Inflammatory macrophage treated with lipopolysaccharide for 1 hour (primary cell): ENCODE measurements at regions not wholly inside any gene's neighbourhood (a gene's known extent, or its start where the extent isn't known, plus 50 kb on each side); places are given as distances from the start of the nearest gene placed in this dataset.

Experiments
- DNase-seq, 2 donors: peaks; one replicate each; pipeline ENCODE4 v3.0.0-alpha.2; 2020 to 2022

DNA sequence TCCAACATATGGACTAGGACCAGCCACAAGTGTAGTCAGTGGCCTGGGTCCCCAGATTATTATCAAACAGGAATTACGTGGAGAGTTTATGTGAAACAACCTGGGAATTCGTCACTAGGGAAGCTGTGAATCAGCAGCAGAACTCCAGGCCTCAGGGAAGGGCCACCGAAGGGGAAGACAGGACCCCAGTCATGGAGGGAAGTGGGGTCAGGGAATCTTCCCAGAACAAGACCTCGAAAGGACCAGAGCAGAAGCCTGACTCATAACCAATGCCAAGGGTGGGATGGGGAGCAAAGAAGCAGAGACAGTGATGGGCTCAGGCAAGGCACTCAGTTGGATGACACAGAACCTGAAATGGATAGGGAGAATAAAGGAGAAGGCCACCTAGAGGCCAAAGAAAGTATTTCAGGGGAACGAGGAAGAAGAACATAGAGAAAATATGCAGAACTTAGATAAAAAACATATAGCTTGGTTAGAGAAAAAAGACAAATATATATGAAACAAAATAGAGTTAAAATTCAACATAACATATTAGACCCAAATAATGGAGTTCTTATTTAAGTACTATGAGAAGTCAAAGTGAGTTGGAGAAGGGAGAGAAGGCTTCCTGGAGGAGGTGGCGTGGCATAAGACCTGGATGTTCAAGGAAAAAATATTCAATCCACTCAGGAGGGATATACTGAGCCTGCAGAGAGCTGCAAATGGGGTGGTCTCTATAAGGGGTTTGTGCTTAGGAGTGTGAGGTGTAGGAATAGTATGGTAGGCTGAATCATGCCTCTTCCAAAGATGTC, 66.7 kb upstream of the CAST start:
- peak in 1 of 2 donors; percentile 58 for DNase-seq

- no peak for DNase-seq
Measured at GRCh38 chr5:96597438-96598020, 64.6 kb upstream of the CAST start.

DNA sequence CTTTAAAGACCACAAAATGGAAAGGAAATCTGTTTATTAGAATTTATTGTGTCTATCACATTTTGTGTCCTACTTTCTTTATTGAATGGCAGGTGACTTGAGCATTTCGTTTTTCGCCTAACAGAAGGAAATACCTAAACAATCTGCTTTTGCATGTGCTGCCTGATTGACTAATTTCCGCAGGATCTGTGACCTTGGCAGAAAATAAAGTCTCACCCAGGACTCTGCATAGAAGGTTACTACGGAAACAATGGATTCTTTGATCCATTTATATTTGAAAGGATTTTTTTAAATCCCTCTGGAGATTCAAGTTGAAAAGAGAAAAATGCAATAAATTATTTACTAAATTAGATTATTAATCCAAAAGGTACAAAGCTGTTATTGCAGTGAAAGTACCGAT, 61.0 kb upstream of the CAST start:
- DNase-seq: no peak

GRCh38 chr5:96601715-96602244, 60.4 kb upstream of the CAST start:
- peak; percentile 35 to 95 for DNase-seq

- no peak for DNase-seq
Measured at GRCh38 chr5:96602776-96603175, 59.4 kb upstream of the CAST start.

DNA sequence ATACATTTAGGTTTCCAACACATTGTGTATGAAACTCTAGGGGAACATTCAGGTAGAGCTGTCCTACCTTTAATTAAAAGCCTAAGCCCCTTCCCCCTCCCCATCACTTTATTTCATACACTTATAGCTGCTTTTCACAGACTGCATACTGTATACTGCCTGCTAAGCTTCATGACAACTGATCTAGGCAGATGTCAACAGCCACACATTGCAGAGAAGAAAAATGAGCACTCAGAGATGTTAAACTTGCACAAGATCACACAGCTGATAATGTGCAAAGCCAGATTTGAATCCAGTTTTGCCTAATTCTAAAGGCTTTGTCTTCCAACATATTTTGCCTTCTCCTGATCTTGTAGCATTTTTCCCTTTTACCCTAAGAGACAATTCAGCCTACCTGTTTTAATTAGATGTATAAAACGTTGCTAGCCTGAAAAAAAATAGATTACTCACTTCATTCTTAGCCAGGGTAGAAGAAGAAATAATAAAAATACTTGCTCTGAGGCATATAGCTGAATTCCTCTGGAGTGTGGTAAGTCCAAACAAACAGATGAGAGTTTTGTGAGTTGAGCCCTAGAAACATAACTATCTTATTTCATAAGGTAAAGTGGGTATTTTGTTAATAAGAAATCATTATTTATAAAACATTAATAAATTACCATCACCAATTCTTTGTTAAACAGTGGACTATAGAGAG, 56.9 kb upstream of the CAST start:
- DNase-seq: no peak

DNA sequence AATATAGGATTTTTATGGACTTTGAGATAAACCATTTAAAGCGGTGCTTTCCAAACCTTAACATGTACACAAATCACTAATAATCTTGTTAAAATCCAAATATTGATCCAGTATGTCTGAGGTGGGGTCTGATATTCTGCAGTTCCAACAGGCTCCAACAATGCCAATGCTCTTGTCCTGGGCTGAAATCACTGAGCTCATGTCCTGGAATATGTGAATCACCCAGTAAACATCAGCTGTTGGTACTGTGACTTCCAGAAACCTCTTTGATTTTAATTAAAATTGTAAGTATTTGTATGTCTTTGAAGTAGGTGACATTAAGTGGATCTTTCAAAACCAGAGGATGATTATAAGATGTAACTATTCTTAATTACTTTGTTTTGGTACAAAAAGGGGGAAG, 52.8 kb upstream of the CAST start:
- no peak for DNase-seq

GRCh38 chr5:96610747-96611146, 51.4 kb upstream of the CAST start:
- DNase-seq: no peak

DNA sequence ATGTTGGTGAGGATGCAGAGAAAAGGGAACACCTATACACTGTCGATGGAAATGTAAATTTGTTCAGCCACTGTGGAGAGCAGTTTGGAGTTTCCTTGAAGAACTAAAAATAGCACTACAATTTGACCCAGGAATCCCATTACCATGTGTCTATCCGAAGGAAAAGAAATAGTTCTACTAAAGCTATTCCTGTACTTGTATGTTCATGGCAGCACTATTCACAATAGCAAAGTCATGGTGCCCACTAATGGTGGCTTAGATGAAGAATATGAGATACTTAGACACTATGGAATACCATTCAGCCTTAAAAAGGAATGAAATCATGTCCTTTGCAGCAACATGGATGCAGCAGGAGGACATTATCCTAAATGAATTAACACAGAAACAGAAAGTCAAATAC, 50.2 kb upstream of the CAST start:
- no peak for DNase-seq
